ENCODE measurements at regions not wholly inside any gene's neighbourhood (a gene's known extent, or its start where the extent isn't known, plus 50 kb on each side); places are given as distances from the start of the nearest gene placed in this dataset.

GRCh38 chr10:62715383-62715782 is 89.1 kb upstream of the ADO start:
- DNase-seq = no peak

- no peak for DNase-seq
These were observed 85.9 kb upstream of the ADO start for GRCh38 chr10:62718585-62718984.

- DNase-seq = no peak
These were observed 85.5 kb upstream of the ADO start for GRCh38 chr10:62719061-62719460.

GRCh38 chr10:62721687-62722086 is 82.8 kb upstream of the ADO start:
- DNase-seq = no peak

- no peak for DNase-seq
These were observed 81.1 kb upstream of the ADO start for GRCh38 chr10:62723375-62723774.

- no peak for DNase-seq
These were observed 80.1 kb upstream of the ADO start for GRCh38 chr10:62724465-62724864.

DNA sequence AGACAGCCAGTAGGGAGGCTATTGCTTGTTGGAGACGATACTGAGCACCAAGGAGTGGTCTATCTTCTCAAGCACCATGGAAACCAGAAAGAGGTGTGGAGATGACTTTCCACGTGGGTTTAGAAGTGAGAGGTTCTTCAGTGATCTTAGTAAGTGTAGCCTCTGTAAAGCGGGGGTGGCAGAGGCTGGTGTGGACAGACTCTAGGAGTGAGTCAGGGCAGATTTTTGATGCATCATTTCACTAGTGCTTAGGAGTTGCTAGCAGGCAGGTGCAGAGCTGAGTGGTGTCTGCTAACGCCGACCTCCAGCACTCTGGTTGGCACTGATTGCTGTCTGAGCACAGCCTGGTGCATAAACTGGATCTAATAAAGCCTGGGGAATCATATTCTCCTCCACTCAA is 78.4 kb upstream of the ADO start:
- no peak for DNase-seq

DNA sequence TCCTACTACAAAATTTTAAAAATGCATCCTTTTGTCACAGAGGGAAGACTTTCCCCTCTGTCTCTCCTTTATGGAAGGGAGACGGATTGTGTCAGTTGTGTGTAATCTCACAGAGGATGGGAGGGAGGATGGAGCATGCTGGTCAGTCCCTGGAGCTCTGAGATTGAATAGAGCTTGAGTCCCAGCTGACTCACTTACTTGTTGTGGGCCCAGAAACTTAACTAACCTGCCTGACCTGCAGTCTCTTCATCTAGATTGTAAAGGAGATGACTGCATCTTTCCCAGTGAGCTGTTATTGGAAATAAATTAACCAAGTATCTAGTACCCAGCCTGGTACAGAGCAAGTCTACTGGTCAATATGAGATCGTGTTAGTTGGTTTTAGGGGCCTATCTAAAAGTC is 77.9 kb upstream of the ADO start:
- no peak for DNase-seq

GRCh38 chr10:62727934-62728333 is 76.6 kb upstream of the ADO start:
- no peak for DNase-seq

DNA sequence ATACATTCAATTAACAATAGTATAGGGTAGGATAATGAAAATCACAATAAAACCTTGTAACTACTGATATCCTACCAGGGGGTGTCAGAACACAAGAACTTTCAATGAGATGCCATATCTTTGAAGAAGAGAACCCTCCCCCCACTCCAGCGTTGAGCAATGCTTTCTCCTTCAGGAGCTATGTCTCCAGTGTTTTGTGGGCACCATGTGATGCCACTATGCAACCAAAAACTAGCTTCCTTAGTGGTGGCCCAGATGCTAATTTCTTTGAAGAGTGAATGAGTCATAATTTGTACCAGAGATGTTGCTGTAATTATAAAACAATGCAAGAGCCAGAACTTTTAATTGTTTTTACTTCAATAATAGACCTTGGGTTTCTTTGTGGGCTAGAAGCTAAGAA is 76.0 kb upstream of the ADO start:
- no peak for DNase-seq

- no peak for DNase-seq
These were observed 71.5 kb upstream of the ADO start for GRCh38 chr10:62732841-62733653.

DNA sequence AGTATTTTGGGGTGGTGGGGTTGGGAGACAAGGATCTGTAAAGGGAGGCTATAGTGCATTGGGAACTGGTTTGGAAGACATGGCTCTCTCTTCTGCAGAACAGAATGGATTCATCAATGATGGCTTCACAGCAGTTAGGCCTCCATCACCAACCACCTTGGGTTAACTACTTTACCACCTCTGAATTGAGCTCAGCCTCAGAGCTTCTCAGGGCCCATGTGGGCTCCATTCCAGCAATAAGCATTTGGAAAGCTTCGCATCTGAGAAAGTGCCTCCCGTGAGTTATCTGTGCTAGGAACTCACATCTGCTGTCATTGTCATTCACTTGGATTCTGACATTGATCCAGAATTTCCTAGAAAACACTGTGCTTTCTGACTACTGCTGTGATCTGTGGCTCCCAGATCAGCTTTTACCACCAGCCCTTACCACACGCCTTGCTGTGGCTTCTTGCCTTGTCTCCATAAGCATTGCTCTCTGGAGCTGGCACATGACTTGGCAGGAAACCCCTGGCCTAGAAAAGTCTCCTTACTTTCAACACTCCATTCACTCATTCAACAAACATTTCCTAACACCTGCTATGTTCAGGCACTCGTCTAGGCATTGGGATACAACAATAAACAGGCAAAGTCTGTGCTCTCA is 70.7 kb upstream of the ADO start:
- DNase-seq = no peak

DNA sequence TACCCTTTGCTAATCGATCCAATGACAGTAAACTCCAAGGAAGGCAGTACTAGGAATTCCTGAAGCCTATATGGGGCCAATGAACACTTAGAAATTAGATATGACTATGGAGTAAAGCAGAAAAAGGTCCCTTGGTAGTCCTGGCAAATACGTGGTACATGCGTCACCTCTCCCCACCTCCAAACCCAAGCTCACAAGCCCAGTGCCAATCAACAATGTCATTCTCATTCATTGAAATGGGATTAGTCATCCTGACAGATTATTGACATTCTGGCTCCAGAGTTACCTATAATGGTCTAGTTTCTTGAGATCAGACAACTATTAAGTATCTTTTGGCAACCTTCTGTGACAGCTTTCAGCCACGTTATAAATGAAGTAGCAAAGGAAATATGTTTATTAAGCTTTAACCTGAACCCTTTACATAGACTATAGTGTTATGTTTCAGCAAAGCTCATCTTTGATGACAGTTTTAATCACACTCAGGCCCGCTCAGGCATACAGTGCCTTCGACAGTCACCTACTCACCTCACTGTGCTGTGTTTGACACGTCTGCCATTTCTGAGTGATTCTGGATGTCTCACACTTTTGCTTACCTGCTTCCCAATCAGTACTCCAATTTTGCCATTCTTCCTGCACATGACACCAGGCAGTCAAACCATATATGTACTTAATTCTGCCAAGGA is 69.6 kb upstream of the ADO start:
- no peak for DNase-seq

GRCh38 chr10:62735464-62736167 is 68.9 kb upstream of the ADO start:
- peak; percentile 2 for DNase-seq

DNA sequence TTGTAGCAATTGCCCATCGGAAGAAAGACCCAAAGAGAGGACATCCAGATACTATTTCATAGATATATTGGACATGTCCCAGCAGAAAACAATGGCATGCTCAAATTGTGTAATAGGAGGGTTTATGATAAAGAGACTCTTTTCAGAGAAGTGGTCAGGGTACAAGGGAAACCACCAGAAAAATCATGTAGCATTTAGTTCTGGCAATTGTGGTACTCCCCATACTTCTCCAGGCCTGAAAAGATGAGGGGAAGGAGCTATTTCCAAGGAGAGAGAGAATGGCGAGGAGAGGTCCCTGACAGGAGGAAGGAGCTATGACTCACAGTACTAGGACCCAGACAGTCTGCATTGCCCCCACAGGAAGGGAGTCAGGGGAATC is 68.4 kb upstream of the ADO start:
- no peak for DNase-seq

DNA sequence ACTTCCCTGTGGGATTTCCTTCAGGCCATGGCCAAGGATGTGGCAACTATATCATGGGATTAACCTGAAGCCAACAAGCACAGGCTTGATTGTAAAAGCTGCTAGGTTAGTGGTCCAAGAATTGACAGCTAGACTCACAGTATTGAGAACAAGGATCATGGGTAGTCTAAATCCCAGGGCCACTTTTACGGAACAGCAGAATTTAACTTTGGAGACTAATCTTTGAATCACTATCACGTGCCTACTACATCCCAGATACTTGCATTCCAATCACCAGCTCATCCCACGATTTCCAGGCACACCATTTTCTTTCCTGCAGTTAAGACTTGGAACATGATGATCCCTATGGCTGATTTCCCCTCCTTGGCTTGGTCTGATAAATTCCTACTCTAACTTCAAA is 65.6 kb upstream of the ADO start:
- no peak for DNase-seq

- no peak for DNase-seq
These were observed 63.4 kb upstream of the ADO start for GRCh38 chr10:62740885-62741745.

- DNase-seq = no peak
These were observed 62.5 kb upstream of the ADO start for GRCh38 chr10:62741996-62742395.

GRCh38 chr10:62742536-62743061 is 61.9 kb upstream of the ADO start:
- no peak for DNase-seq

DNA sequence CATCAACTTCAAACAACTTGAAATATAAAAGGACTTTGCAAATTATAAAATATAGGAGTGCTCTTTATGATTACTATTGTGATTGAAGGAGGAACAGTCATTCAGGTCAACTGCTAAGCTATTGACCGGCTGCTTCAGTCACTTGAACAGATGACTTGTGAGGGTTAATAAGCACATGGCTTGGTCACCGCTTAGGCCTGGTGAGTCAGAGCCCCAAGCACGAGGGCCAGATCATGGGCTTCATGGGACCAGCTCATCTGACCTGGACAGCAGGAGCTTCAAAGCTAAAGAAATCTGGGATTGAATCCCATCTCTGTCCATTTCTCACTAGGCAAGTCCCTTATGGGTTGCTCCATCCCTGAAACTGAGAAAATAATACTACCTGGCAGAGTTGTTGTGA is 60.4 kb upstream of the ADO start:
- DNase-seq = no peak

- no peak for DNase-seq
These were observed 58.9 kb upstream of the ADO start for GRCh38 chr10:62745581-62745980.

Data from hematopoietic multipotent progenitor cell treated with erythropoietin and hydrocortisone succinate and interleukin-3 and kit ligand, for 8 days (in vitro differentiated cells).